Neural progenitor cell (in vitro differentiated cells): ENCODE measurements at regions not wholly inside any gene's neighbourhood (a gene's known extent, or its start where the extent isn't known, plus 50 kb on each side); places are given as distances from the start of the nearest gene placed in this dataset.

Source experiments
- EZH2 ChIP-seq: fragments of 200-600 bp; sonication (generic); IDR thresholded peaks from 2 replicates; pipeline ENCODE4 v1.6.1; 2017; ENCODE audit warnings: antibody characterized with exemption, mild to moderate bottlenecking, moderate library complexity
- EZH2phosphoT487 ChIP-seq: fragments of 200-600 bp; sonication (generic); IDR thresholded peaks from 2 replicates; pipeline ENCODE4 v1.6.1; 2017; ENCODE audit warnings: antibody characterized with exemption

DNA sequence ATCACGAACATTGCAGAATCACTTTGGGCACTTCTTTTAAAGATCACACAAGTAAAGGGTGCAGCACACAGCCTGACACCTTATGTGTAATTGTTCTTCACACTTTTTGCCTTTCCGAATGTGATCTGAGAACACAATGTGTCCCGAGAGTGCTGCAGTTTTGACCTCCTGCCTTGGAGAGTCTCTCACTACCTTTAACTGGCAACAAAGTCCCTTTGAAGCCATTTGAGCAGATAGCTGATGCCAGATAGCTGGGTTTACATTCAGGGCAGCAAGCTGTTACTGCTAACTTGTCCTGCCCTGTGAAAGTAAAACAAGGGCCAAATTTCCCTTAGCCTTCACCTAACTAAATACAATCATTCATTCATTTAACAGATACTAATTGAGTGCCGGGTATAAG is 411.0 kb upstream of the DYNLRB2 start:
- TF ChIP-seq EZH2phosphoT487 (no peak), EZH2 (no peak)
